Erythroblast (primary cell): ENCODE measurements at regions not wholly inside any gene's neighbourhood (a gene's known extent, or its start where the extent isn't known, plus 50 kb on each side); places are given as distances from the start of the nearest gene placed in this dataset.

Experiments used
- GATA1 ChIP-seq: IDR thresholded peaks from 2 replicates; pipeline ENCODE4 v1.6.1; 2011; ENCODE audit warnings: low read depth, mild to moderate bottlenecking, control low read depth, low read length, moderate library complexity
- POLR2A ChIP-seq: IDR thresholded peaks from 2 replicates; pipeline ENCODE4 v1.6.1; 2011; ENCODE audit warnings: mild to moderate bottlenecking, low read length

DNA sequence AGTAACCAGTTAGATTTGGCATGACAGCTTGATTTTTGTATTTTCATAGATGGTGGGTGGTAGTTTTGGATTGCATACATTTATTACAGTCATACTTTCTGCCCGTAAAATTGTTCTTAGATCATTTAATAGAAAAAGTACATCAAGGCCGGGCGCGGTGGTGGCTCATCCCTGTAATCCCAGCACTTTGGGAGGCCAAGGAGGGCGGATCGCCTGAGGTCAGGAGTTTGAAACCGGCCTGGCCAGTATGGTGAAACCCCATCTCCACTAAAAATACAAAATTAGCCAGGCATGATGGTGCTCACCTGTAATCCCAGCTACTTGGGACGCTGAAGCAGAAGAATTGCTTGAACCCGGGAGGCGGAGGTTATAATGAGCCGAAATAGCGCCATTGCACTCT, 55.0 kb upstream of the UBE2L5 start:
- TF ChIP-seq POLR2A (no peak), GATA1 (no peak)
